ENCODE measurements at regions not wholly inside any gene's neighbourhood (a gene's known extent, or its start where the extent isn't known, plus 50 kb on each side); places are given as distances from the start of the nearest gene placed in this dataset.

GRCh38 chr9:36728651-36729520, 156.2 kb downstream of the MELK start:
- DNase-seq (ENCODE audit: low spot score), result peak; percentile 78

DNA sequence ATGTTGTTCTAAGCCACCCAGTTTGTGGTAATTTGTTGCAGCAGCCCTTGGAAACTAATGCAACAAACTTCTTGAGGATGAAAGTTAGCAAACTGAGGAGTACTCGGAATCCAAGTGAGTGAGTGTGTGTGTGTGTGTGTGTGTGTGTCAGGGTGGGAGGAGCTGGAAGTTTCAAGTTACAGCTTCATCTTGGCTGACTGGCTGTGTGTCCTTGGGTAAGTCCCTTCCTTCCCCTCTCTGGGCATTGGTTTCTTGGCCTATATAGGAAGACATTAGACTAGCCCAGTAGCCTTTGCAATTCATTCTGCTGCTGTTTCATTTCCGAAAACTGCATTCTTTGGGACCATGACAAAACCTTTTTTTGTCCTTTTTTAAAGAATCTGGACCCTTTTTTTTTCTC, 157.2 kb downstream of the MELK start:
- no peak for DNase-seq (ENCODE audit: low spot score)

DNA sequence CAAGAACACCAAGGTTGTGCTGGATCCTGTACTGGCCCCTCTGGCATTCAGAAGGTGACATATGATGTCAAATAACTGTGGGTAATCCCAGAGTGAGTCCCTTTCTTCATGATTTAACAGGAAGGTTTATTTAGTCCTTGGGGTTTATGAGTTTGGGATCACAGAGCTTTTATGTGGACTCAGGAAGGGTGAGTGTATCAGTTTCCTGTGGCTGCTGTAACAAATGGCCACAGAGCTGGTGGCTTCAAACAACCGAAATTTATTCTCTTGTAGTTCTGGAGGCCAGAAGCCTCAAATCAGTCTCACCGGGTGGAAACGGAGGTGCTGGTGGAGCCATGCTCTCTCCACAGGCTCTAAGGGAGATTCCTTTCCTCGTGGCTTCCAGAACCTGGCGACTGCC, 157.7 kb downstream of the MELK start:
- DNase-seq (ENCODE audit: low spot score), result no peak

GRCh38 chr9:36731068-36731956, 158.6 kb downstream of the MELK start:
- DNase-seq (ENCODE audit: low spot score), result no peak

- no peak for DNase-seq (ENCODE audit: low spot score)
These were observed 162.0 kb downstream of the MELK start for GRCh38 chr9:36734737-36735136.

- no peak for DNase-seq (ENCODE audit: low spot score)
These were observed 164.0 kb downstream of the MELK start for GRCh38 chr9:36736648-36737047.

DNA sequence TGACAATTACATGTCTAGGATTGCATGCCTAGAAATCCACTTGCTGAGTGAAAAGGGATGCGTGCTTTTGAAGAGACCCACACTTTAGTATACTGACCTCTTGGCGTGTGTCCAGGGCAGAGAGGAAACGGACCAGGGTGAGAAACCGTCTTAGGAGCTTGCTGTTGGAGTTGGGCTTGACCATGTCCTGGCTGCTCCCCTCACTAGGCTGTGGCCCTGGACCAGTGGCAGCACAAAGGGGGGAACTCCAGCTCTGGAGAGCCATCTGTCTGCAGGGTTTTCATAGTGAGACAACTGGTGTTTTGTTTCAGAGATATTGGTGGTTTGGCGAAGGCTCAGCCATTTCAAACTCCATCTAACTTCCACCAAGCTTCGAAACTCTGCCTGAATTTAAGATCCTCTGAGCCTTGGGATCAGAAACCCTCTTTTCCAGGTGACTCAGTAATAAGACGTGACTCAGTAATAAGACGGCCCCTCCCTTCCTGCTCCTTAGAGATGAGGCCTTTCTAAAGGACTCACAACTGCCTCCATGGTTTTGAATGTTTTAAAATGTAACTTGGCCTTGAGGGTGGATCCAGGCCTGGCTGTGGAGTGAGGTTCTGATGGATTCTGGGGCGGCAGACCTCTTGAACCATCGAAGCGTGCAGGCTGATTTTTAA, 165.8 kb downstream of the MELK start:
- DNase-seq (ENCODE audit: low spot score), result no peak

DNA sequence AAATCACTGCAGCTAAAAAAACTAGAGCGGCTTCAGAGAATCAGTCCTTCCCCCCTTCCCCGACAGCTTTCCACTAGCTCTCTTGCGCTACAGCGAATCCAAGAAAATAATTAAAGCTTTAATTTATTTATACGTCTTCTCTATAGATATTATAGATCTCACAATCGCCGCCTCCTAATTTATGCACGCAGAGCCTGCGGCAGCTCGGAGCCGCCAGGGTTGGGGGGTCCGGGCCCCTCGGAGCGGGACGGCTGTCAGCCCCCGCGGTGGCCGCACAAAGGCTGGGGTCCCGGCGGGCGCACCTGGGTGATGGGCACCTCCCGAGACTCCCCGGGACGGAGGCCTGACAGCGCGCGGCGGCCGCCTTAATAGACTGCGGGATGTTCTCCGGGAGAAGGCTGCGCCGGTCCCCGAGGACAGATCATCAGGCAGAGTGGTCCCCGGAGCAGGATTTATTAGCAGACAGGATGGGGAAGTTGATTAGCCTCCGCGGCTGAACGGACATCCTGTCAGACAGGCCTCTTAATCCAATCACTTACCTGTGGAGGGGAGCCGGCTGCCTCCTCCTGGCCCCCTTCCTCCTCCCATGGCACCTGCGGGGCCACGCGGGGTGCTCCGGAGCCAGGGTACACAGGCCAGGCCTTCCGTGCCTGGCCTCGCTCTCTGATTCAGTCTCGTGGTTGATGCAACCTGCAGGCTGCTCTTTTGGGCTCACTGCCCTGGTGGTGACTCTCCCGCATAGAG, 166.8 kb downstream of the MELK start:
- DNase-seq (ENCODE audit: low spot score), result no peak

GRCh38 chr9:36742264-36742663, 169.6 kb downstream of the MELK start:
- no peak for DNase-seq (ENCODE audit: low spot score)

GRCh38 chr9:36744678-36745077, 172.0 kb downstream of the MELK start:
- no peak for DNase-seq (ENCODE audit: low spot score)

GRCh38 chr9:36745977-36746376, 173.3 kb downstream of the MELK start:
- DNase-seq (ENCODE audit: low spot score), result no peak

DNA sequence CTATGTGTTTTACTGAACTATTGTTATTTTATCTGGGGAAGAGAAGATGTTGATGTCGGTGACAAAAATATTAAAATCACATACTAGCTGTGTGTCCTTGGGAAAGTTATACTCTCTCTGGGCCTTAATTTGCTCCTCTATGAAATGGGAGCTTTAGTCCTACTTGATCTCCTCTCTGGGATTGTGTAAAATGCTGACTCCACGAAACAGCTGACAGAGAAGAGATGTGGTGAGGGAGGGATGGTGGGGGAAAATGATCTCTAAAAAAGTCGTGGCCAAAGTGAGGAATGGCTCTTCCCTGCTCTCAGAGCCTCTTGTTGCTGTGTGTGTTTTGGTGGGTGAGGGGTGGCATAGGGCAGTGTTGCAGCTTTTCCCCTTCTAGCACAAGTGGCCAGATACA, 173.7 kb downstream of the MELK start:
- DNase-seq (ENCODE audit: low spot score), result no peak

GRCh38 chr9:36748322-36748899, 175.7 kb downstream of the MELK start:
- DNase-seq (ENCODE audit: low spot score), result peak; percentile 36

GRCh38 chr9:36749461-36749860, 176.8 kb downstream of the MELK start:
- DNase-seq (ENCODE audit: low spot score), result no peak

DNA sequence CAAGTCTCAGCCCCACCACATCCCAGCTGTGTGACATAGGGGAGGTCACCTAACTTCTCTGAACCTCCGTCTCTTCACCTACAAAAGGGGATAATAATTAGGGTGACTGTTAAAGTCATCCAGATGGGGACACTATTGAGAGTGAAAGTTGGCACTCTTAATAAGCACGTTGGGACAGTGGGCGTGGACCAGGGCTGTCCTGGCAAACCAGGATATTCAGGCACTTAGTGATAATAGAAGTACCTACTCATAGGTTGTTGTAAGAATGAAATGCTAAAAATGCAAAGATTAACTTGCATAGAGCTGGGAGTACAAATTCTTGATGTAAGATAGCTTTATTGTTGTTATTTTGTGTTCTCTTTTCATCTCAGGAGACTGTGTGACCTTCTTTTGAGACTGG, 177.9 kb downstream of the MELK start:
- DNase-seq (ENCODE audit: low spot score), result no peak

- DNase-seq (ENCODE audit: low spot score), result no peak
These were observed 182.3 kb downstream of the MELK start for GRCh38 chr9:36755019-36755418.

DNA sequence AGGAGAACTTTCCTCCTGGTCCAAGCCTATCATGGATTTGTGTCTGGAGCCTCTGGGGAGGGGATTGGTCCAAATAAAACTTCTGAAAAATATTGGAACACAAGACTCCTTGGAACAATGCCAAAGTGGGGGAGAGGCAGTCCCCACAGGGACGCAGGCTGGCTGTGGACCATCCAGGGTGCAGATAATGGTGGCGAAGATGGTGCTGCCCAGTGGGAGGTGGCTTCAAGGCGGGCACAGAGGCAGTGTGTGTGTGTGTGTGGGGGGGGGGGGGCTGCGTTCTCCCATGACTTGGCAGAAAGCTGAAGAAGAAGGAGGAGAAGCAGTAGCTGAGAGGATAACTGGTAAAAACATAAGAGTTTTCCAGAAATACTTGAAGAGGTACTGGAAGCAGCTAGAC, 186.4 kb downstream of the MELK start:
- no peak for DNase-seq (ENCODE audit: low spot score)

- DNase-seq (ENCODE audit: low spot score), result no peak
These were observed 187.3 kb downstream of the MELK start for GRCh38 chr9:36759976-36760375.

- no peak for DNase-seq (ENCODE audit: low spot score)
These were observed 188.1 kb downstream of the MELK start for GRCh38 chr9:36760667-36761420.

- peak; percentile 47 for DNase-seq (ENCODE audit: low spot score)
These were observed 190.3 kb downstream of the MELK start for GRCh38 chr9:36762958-36763357.

Measured in SK-N-DZ (cell line).